ENCODE measurements at regions not wholly inside any gene's neighbourhood (a gene's known extent, or its start where the extent isn't known, plus 50 kb on each side); places are given as distances from the start of the nearest gene placed in this dataset.

DNA sequence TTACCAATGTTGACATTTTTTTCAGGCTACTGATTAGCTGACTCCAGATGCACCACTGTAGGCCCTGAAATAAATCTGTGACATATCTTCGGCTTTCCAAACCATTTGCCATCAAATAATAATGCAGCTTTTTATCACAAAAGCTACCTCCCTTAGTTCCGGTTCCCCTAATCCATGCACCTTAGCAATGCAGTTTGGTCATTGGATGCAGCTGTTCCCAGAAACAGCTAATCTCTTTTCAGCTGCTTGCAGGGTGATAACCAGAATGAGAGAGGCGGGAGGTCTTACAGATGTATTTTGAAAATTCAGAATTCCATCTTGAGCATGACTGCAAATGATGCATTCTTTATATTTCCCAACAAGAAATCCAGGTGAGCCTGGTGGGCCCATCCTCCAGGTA, 646.2 kb downstream of the SOX5 start:
- no peak overlapping the region for H3K4me3 ChIP-seq
- no peaks in the 10 kb centered on the region for H3K36me3 ChIP-seq
- in situ Hi-C loops (cut with MboI; ENCODE audit: low pct_ligation_motif_present in 1 of 4, low pct_unique_long_range_greater_than_20kb in 1 of 4, low sequenced_read_pairs in 3 of 4) = no loop called here
- H3K4me1 ChIP-seq = no peaks in the 10 kb centered on the region
- intact Hi-C loops (cut with DNase I; ENCODE audit: low total_unique reads) = no loop called here
- TF ChIP-seq POLR2A (IDR thresholded peaks at IDR 0.05) (no peak), POLR2AphosphoS5 (IDR thresholded peaks at IDR 0.05) (no peak), EP300 (IDR thresholded peaks at IDR 0.05; ENCODE audit: low read depth) (no peak)
- TF ChIP-seq, protein P1, sequence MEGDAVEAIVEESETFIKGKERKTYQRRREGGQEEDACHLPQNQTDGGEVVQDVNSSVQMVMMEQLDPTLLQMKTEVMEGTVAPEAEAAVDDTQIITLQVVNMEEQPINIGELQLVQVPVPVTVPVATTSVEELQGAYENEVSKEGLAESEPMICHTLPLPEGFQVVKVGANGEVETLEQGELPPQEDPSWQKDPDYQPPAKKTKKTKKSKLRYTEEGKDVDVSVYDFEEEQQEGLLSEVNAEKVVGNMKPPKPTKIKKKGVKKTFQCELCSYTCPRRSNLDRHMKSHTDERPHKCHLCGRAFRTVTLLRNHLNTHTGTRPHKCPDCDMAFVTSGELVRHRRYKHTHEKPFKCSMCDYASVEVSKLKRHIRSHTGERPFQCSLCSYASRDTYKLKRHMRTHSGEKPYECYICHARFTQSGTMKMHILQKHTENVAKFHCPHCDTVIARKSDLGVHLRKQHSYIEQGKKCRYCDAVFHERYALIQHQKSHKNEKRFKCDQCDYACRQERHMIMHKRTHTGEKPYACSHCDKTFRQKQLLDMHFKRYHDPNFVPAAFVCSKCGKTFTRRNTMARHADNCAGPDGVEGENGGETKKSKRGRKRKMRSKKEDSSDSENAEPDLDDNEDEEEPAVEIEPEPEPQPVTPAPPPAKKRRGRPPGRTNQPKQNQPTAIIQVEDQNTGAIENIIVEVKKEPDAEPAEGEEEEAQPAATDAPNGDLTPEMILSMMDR (IDR thresholded peaks at IDR 0.05) = no peak
- H3K27me3 ChIP-seq = no peaks in the 10 kb centered on the region
- no peaks in the 10 kb centered on the region for H3K9me3 ChIP-seq
- no peak overlapping the region for H3K27ac ChIP-seq
- no peak for DNase-seq
- 92 to 94% methylated on average over 2 to 3 of the region's 3 CpGs for WGBS, 2 donors (ENCODE audit: low coverage in 1 of 2)

DNA sequence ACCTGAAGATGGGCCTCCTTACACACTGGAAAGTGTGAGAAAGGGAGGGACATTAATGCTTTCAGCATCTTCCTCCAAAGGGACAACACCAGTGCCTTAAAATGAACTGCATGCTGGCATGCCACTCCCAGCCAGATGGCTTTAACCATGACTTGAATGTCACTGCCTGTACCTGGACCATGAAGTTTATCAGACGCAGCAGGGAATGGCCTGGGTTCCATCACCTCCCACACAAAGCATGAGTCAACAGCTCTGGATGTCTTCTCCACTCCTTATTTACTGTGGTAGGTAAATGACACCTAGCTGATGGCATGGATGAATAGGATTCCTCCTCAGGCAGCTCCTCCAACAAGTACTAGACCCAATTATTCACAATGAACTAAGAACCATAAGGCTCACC, 645.6 kb downstream of the SOX5 start:
- TF ChIP-seq EP300 (IDR thresholded peaks at IDR 0.05; ENCODE audit: low read depth) (no peak), POLR2A (IDR thresholded peaks at IDR 0.05) (no peak), POLR2AphosphoS5 (IDR thresholded peaks at IDR 0.05) (no peak)
- TF ChIP-seq, protein P1 (IDR thresholded peaks at IDR 0.05) = no peak

DNA sequence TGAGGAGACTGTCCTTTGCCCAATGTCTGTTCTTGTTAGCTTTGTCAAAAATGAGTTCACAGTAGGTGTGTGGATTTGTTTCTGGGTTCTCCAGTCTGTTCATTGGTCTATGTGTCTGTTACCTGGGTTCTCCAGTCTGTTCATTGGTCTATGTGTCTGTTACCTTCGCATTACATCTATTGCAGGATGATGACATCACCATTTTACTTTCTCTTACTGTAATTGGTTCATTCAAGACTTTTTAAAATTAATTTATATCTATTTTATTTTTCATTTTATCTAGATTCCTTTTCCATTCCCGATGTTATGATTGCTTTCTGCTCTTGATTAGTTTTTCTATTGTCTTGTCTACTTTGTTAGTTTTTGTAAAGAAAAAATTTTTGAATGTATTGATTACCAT, 615.5 kb downstream of the SOX5 start:
- Histone ChIP-seq H3K27ac (no peak overlapping the region), H3K27me3 (no peaks in the 10 kb centered on the region), H3K9me3 (no peaks in the 10 kb centered on the region), H3K4me1 (no peaks in the 10 kb centered on the region), H3K36me3 (no peaks in the 10 kb centered on the region), H3K4me3 (no peak overlapping the region)
- in situ Hi-C loops (cut with MboI; ENCODE audit: low pct_ligation_motif_present in 1 of 4, low pct_unique_long_range_greater_than_20kb in 1 of 4, low sequenced_read_pairs in 3 of 4) (no loop called here), intact Hi-C loops (cut with DNase I; ENCODE audit: low total_unique reads) (no loop called here)
- TF ChIP-seq, protein P1 (IDR thresholded peaks at IDR 0.05) = no peak
- TF ChIP-seq POLR2AphosphoS5 (IDR thresholded peaks at IDR 0.05) = no peak
- TF ChIP-seq POLR2A (IDR thresholded peaks at IDR 0.05) = no peak
- no peak for TF ChIP-seq EP300 (IDR thresholded peaks at IDR 0.05; ENCODE audit: low read depth)
- DNase-seq = no peak
- 60 to 78% methylated on average over 2 of the region's 2 CpGs for WGBS, 2 donors (ENCODE audit: low coverage in 1 of 2)

More for the DNA sequence above, 645.6 kb downstream of the SOX5 start:
- Histone ChIP-seq H3K27ac (no peak overlapping the region), H3K27me3 (no peaks in the 10 kb centered on the region), H3K9me3 (no peaks in the 10 kb centered on the region), H3K4me1 (no peaks in the 10 kb centered on the region), H3K36me3 (no peaks in the 10 kb centered on the region), H3K4me3 (no peak overlapping the region)
- in situ Hi-C loops (cut with MboI; ENCODE audit: low pct_ligation_motif_present in 1 of 4, low pct_unique_long_range_greater_than_20kb in 1 of 4, low sequenced_read_pairs in 3 of 4) (no loop called here), intact Hi-C loops (cut with DNase I; ENCODE audit: low total_unique reads) (no loop called here)
- DNase-seq = no peak
- WGBS, 2 donors (ENCODE audit: low coverage in 1 of 2) = 88% methylated on average over 1 of the region's 1 CpG; no CpG with 5 or more reads in 1 of the 2 donors

DNA sequence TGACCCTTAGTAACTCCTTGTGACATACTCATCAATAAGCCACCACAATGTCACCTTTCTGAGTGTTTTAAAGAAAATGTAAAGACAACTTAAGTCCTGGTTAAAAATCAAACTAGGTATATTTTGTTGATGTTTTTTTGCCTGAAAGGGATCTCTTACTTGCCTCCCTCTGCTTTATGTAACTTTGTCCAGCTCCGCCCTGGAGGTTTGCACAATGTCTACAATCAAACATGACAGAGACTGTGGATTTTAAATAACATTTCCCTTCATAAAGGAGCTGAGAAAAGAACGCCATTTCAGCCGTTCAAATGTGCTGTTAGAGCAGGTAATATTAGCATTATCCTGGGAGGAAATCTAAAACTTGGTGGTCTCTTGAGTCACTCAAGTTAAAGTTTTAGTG, 613.9 kb downstream of the SOX5 start:
- WGBS, 2 donors (ENCODE audit: low coverage in 1 of 2) = 35 to 60% methylated on average over 3 of the region's 3 CpGs
- TF ChIP-seq EP300 (IDR thresholded peaks at IDR 0.05; ENCODE audit: low read depth) = no peak
- no peak for TF ChIP-seq POLR2A (IDR thresholded peaks at IDR 0.05)
- TF ChIP-seq, protein P1 (IDR thresholded peaks at IDR 0.05) = no peak
- no peak for TF ChIP-seq POLR2AphosphoS5 (IDR thresholded peaks at IDR 0.05)
- no peaks in the 10 kb centered on the region for H3K27me3 ChIP-seq
- H3K4me1 ChIP-seq = no peaks in the 10 kb centered on the region
- no peak for DNase-seq
- H3K27ac ChIP-seq = no peak overlapping the region
- intact Hi-C loops (cut with DNase I; ENCODE audit: low total_unique reads) (no loop called here), in situ Hi-C loops (cut with MboI; ENCODE audit: low pct_ligation_motif_present in 1 of 4, low pct_unique_long_range_greater_than_20kb in 1 of 4, low sequenced_read_pairs in 3 of 4) (no loop called here)
- H3K36me3 ChIP-seq = no peaks in the 10 kb centered on the region
- no peak overlapping the region for H3K4me3 ChIP-seq
- no peaks in the 10 kb centered on the region for H3K9me3 ChIP-seq
